H1 (cell line): ENCODE measurements at regions not wholly inside any gene's neighbourhood (a gene's known extent, or its start where the extent isn't known, plus 50 kb on each side); places are given as distances from the start of the nearest gene placed in this dataset.

Source experiments
- ATF2 ChIP-seq: IDR thresholded peaks from 2 replicates; pipeline ENCODE4 v1.6.1; 2012; ENCODE audit warnings: low read length, inconsistent platforms
- NRF1 ChIP-seq: IDR thresholded peaks from 2 replicates; pipeline ENCODE4 v1.6.1; 2011; ENCODE audit warnings: mild to moderate bottlenecking, low read depth, low read length, improper control_type of control experiment
- PHF8 ChIP-seq: fragments of 200-600 bp; sonication (generic); conservative IDR thresholded peaks from 2 replicates; pipeline ENCODE4 v1.7.1; 2012; ENCODE audit warnings: low read depth, mild to moderate bottlenecking, inconsistent platforms, low read length, moderate library complexity

GRCh38 chr1:88163187-88163586, 520.9 kb upstream of the PKN2 start (continued):
- no peak for TF ChIP-seq ATF2
- no peak for TF ChIP-seq NRF1
- TF ChIP-seq PHF8, result no peak
